Peyer's patch (tissue), 4 donors: ENCODE measurements at regions not wholly inside any gene's neighbourhood (a gene's known extent, or its start where the extent isn't known, plus 50 kb on each side); places are given as distances from the start of the nearest gene placed in this dataset.

ENCODE experiments used
- CTCF ChIP-seq, 6 experiments: fragments of 450-650 bp in 4 of 6; fragments of 200-600 bp in 2 of 6; sonication (generic) in 1 of 6; IDR thresholded peaks; one replicate each; pipeline ENCODE4 v1.5.1; 2017 to 2019; ENCODE audit warnings: antibody characterized with exemption in 6 of 6, mild to moderate bottlenecking in 3 of 6, moderate library complexity in 1 of 6
- POLR2A ChIP-seq, 2 donors: fragments of 450-650 bp; IDR thresholded peaks; one replicate each; pipeline ENCODE4 v1.5.1; 2017; ENCODE audit warnings: antibody characterized with exemption in 2 of 2, mild to moderate bottlenecking in 2 of 2, moderate library complexity in 2 of 2

GRCh38 chr15:77834276-77834990 lies 201.7 kb upstream of the LINGO1 start:
- TF ChIP-seq CTCF (IDR thresholded peaks at IDR 0.05) = no peak
- no peak for TF ChIP-seq POLR2A (IDR thresholded peaks at IDR 0.05)
